ENCODE measurements at regions not wholly inside any gene's neighbourhood (a gene's known extent, or its start where the extent isn't known, plus 50 kb on each side); places are given as distances from the start of the nearest gene placed in this dataset.

GRCh38 chr16:54829691-54830090 lies 101.0 kb upstream of the IRX5 start:
- no peak for DNase-seq
- H3K27me3 Mint-ChIP-seq (ENCODE audit: low read depth in 3 of 3), result peaks cover 0 to 9% (median 3%) of the 10 kb centered on the region in 3 donors
- H3K27ac Mint-ChIP-seq, result no peak overlapping the region
- H3K4me1 Mint-ChIP-seq, result no peaks in the 10 kb centered on the region
- no peak overlapping the region for H3K4me3 Mint-ChIP-seq
- no peaks in the 10 kb centered on the region for H3K36me3 Mint-ChIP-seq
- H3K9me3 Mint-ChIP-seq, result peaks cover 0 to 14% (median 5%) of the 10 kb centered on the region in 6 donors

GRCh38 chr16:54822892-54823291 lies 107.8 kb upstream of the IRX5 start:
- DNase-seq, result no peak
- H3K27me3 Mint-ChIP-seq (ENCODE audit: low read depth in 3 of 3), result peaks cover 0 to 3% (median 2%) of the 10 kb centered on the region in 3 donors
- H3K27ac Mint-ChIP-seq, result no peak overlapping the region
- H3K9me3 Mint-ChIP-seq, result peaks cover 0 to 4% (median 0%) of the 10 kb centered on the region in 6 donors
- H3K4me1 Mint-ChIP-seq, result no peaks in the 10 kb centered on the region
- H3K4me3 Mint-ChIP-seq, result no peak overlapping the region
- H3K36me3 Mint-ChIP-seq, result no peaks in the 10 kb centered on the region

GRCh38 chr16:54822492-54822891 lies 108.2 kb upstream of the IRX5 start:
- Mint-ChIP-seq H3K9me3 (peaks cover 0 to 4% (median 0%) of the 10 kb centered on the region in 6 donors), H3K36me3 (no peaks in the 10 kb centered on the region), H3K4me1 (no peaks in the 10 kb centered on the region), H3K27me3 (ENCODE audit: low read depth in 3 of 3) (peaks cover 0 to 3% (median 2%) of the 10 kb centered on the region in 3 donors), H3K27ac (no peak overlapping the region), H3K4me3 (no peak overlapping the region)
- DNase-seq, result no peak

- peaks cover 0 to 2% (median 1%) of the 10 kb centered on the region in 3 donors for H3K27me3 Mint-ChIP-seq (ENCODE audit: low read depth in 3 of 3)
- no peaks in the 10 kb centered on the region for H3K36me3 Mint-ChIP-seq
- H3K27ac Mint-ChIP-seq, result no peak overlapping the region
- no peak overlapping the region for H3K4me3 Mint-ChIP-seq
- DNase-seq, result no peak
- peaks cover 0 to 4% (median 0%) of the 10 kb centered on the region in 6 donors for H3K9me3 Mint-ChIP-seq
- H3K4me1 Mint-ChIP-seq, result no peaks in the 10 kb centered on the region
Measured at GRCh38 chr16:54821731-54822130, 108.9 kb upstream of the IRX5 start.

GRCh38 chr16:54817940-54818574 lies 112.6 kb upstream of the IRX5 start:
- Mint-ChIP-seq H3K27ac (no peak overlapping the region), H3K4me1 (no peaks in the 10 kb centered on the region), H3K27me3 (ENCODE audit: low read depth in 3 of 3) (peaks cover 1 to 10% (median 2%) of the 10 kb centered on the region in 3 donors)

GRCh38 chr16:54817432-54817831 lies 113.2 kb upstream of the IRX5 start:
- no peaks in the 10 kb centered on the region for H3K4me1 Mint-ChIP-seq
- DNase-seq, result no peak
- H3K4me3 Mint-ChIP-seq, result no peak overlapping the region
- H3K27ac Mint-ChIP-seq, result no peak overlapping the region
- H3K27me3 Mint-ChIP-seq (ENCODE audit: low read depth in 3 of 3), result peaks cover 1 to 10% (median 2%) of the 10 kb centered on the region in 3 donors
- peaks cover 0 to 4% (median 0%) of the 10 kb centered on the region in 6 donors for H3K9me3 Mint-ChIP-seq
- no peaks in the 10 kb centered on the region for H3K36me3 Mint-ChIP-seq

More at GRCh38 chr16:54817940-54818574, 112.6 kb upstream of the IRX5 start:
- peaks cover 0 to 4% (median 0%) of the 10 kb centered on the region in 6 donors for H3K9me3 Mint-ChIP-seq
- H3K36me3 Mint-ChIP-seq, result no peaks in the 10 kb centered on the region
- H3K4me3 Mint-ChIP-seq, result no peak overlapping the region
- no peak for DNase-seq

- Mint-ChIP-seq H3K27ac (no peak overlapping the region), H3K9me3 (peaks cover 0 to 4% (median 0%) of the 10 kb centered on the region in 6 donors), H3K27me3 (ENCODE audit: low read depth in 3 of 3) (peaks cover 1 to 10% (median 2%) of the 10 kb centered on the region in 3 donors), H3K4me1 (no peaks in the 10 kb centered on the region), H3K4me3 (no peak overlapping the region), H3K36me3 (no peaks in the 10 kb centered on the region)
- no peak for DNase-seq
Measured at GRCh38 chr16:54816471-54816870, 114.2 kb upstream of the IRX5 start.

- peaks cover 1 to 8% (median 2%) of the 10 kb centered on the region in 3 donors for H3K27me3 Mint-ChIP-seq (ENCODE audit: low read depth in 3 of 3)
- H3K36me3 Mint-ChIP-seq, result no peaks in the 10 kb centered on the region
- peaks cover 0 to 4% (median 0%) of the 10 kb centered on the region in 6 donors for H3K9me3 Mint-ChIP-seq
- no peaks in the 10 kb centered on the region for H3K4me1 Mint-ChIP-seq
- no peak for DNase-seq
- H3K27ac Mint-ChIP-seq, result no peak overlapping the region
- H3K4me3 Mint-ChIP-seq, result no peak overlapping the region
Measured at GRCh38 chr16:54815177-54815576, 115.5 kb upstream of the IRX5 start.

GRCh38 chr16:54813778-54814177 lies 116.9 kb upstream of the IRX5 start:
- Mint-ChIP-seq H3K4me3 (no peak overlapping the region), H3K9me3 (peaks cover 0 to 4% (median 0%) of the 10 kb centered on the region in 6 donors), H3K27me3 (ENCODE audit: low read depth in 3 of 3) (peaks cover 1 to 8% (median 2%) of the 10 kb centered on the region in 3 donors), H3K36me3 (no peaks in the 10 kb centered on the region), H3K4me1 (no peaks in the 10 kb centered on the region), H3K27ac (no peak overlapping the region)
- no peak for DNase-seq

- Mint-ChIP-seq H3K9me3 (peaks cover 0 to 2% (median 0%) of the 10 kb centered on the region in 6 donors), H3K4me3 (no peak overlapping the region), H3K27ac (no peak overlapping the region), H3K36me3 (no peaks in the 10 kb centered on the region), H3K4me1 (no peaks in the 10 kb centered on the region), H3K27me3 (ENCODE audit: low read depth in 3 of 3) (peaks cover 0 to 8% (median 2%) of the 10 kb centered on the region in 3 donors)
- DNase-seq, result no peak
Measured at GRCh38 chr16:54812229-54812628, 118.4 kb upstream of the IRX5 start.

GRCh38 chr16:54808890-54809289 lies 121.8 kb upstream of the IRX5 start:
- Mint-ChIP-seq H3K9me3 (peaks cover 0 to 4% (median 0%) of the 10 kb centered on the region in 6 donors), H3K27me3 (ENCODE audit: low read depth in 3 of 3) (peaks cover 0 to 3% (median 0%) of the 10 kb centered on the region in 3 donors), H3K4me3 (no peak overlapping the region), H3K27ac (no peak overlapping the region), H3K36me3 (no peaks in the 10 kb centered on the region), H3K4me1 (no peaks in the 10 kb centered on the region)
- no peak for DNase-seq

- Mint-ChIP-seq H3K9me3 (peaks cover 0 to 4% (median 0%) of the 10 kb centered on the region in 6 donors), H3K27ac (no peak overlapping the region), H3K27me3 (ENCODE audit: low read depth in 3 of 3) (no peaks in the 10 kb centered on the region), H3K4me1 (no peaks in the 10 kb centered on the region), H3K4me3 (no peak overlapping the region), H3K36me3 (no peaks in the 10 kb centered on the region)
- no peak for DNase-seq
Measured at GRCh38 chr16:54806881-54807360, 123.7 kb upstream of the IRX5 start.

- Mint-ChIP-seq H3K36me3 (no peaks in the 10 kb centered on the region), H3K27me3 (ENCODE audit: low read depth in 3 of 3) (no peaks in the 10 kb centered on the region), H3K9me3 (peaks cover 0 to 4% (median 0%) of the 10 kb centered on the region in 6 donors), H3K4me3 (no peak overlapping the region), H3K4me1 (no peaks in the 10 kb centered on the region), H3K27ac (peak overlapping the region in 1 of 6 donors; percentile 23)
- DNase-seq, result no peak
Measured at GRCh38 chr16:54806378-54806777, 124.3 kb upstream of the IRX5 start.

GRCh38 chr16:54805648-54806047 lies 125.0 kb upstream of the IRX5 start:
- peaks cover 0 to 4% (median 0%) of the 10 kb centered on the region in 6 donors for H3K9me3 Mint-ChIP-seq
- no peak overlapping the region for H3K27ac Mint-ChIP-seq
- no peak for DNase-seq
- H3K4me3 Mint-ChIP-seq, result no peak overlapping the region
- no peaks in the 10 kb centered on the region for H3K27me3 Mint-ChIP-seq (ENCODE audit: low read depth in 3 of 3)
- no peaks in the 10 kb centered on the region for H3K4me1 Mint-ChIP-seq
- H3K36me3 Mint-ChIP-seq, result no peaks in the 10 kb centered on the region

Measured in immature natural killer cell (primary cell).